ENCODE measurements at regions not wholly inside any gene's neighbourhood (a gene's known extent, or its start where the extent isn't known, plus 50 kb on each side); places are given as distances from the start of the nearest gene placed in this dataset.

GRCh38 chr6:167474725-167475124 lies 149.8 kb downstream of the TTLL2 start (continued):
- TF ChIP-seq HIC2 (CRISPR knock-in tag; IDR thresholded peaks at IDR 0.05; ENCODE audit: low read depth) (0 out of 2 replicates have a peak, but pooled peaks have one; percentile 23), RERE (CRISPR knock-in tag; IDR thresholded peaks at IDR 0.05; ENCODE audit: low read depth) (no peak), HIVEP1 (CRISPR knock-in tag; IDR thresholded peaks at IDR 0.05) (0 out of 2 replicates have a peak, but pooled peaks have one; percentile 26), PHF5A (CRISPR knock-in tag; IDR thresholded peaks at IDR 0.05; ENCODE audit: low read depth, unreplicated experiment) (no peak), SKI (IDR thresholded peaks at IDR 0.05; ENCODE audit: partially characterized antibody) (no peak), ZBTB39 (CRISPR knock-in tag; IDR thresholded peaks at IDR 0.05) (no peak), ZHX1 (CRISPR knock-in tag; IDR thresholded peaks at IDR 0.05; ENCODE audit: low read depth) (no peak), ZFYVE20 (CRISPR knock-in tag; IDR thresholded peaks at IDR 0.05; ENCODE audit: borderline replicate concordance, low read depth) (no peak), STAG1 (CRISPR knock-in tag; IDR thresholded peaks at IDR 0.05) (peak; percentile 61), RARA (CRISPR knock-in tag; IDR thresholded peaks at IDR 0.05) (no peak), PRDM4 (CRISPR knock-in tag; IDR thresholded peaks at IDR 0.05; ENCODE audit: borderline replicate concordance) (no peak)
